ENCODE measurements at regions not wholly inside any gene's neighbourhood (a gene's known extent, or its start where the extent isn't known, plus 50 kb on each side); places are given as distances from the start of the nearest gene placed in this dataset.

- Mint-ChIP-seq H3K9me3 (peaks cover 5% of the 10 kb centered on the region), H3K4me1 (no peaks in the 10 kb centered on the region), H3K27ac (no peak overlapping the region), H3K4me3 (no peak overlapping the region), H3K36me3 (no peaks in the 10 kb centered on the region), H3K27me3 (peaks cover 22% of the 10 kb centered on the region)
- no peak for ATAC-seq
These were observed 59.6 kb upstream of the ZFP64 start for GRCh38 chr20:52251136-52251700.

- Mint-ChIP-seq H3K27ac (no peak overlapping the region), H3K9me3 (no peaks in the 10 kb centered on the region), H3K4me3 (no peak overlapping the region), H3K27me3 (no peaks in the 10 kb centered on the region), H3K4me1 (no peaks in the 10 kb centered on the region), H3K36me3 (no peaks in the 10 kb centered on the region)
- no peak for ATAC-seq
These were observed 56.0 kb upstream of the ZFP64 start for GRCh38 chr20:52247548-52247947.

GRCh38 chr20:52246366-52246765 lies 54.8 kb upstream of the ZFP64 start:
- Mint-ChIP-seq H3K27me3 (no peaks in the 10 kb centered on the region), H3K9me3 (no peaks in the 10 kb centered on the region)
- ATAC-seq: no peak

GRCh38 chr20:52244702-52245101 lies 53.1 kb upstream of the ZFP64 start:
- H3K27ac Mint-ChIP-seq: no peak overlapping the region
- H3K27me3 Mint-ChIP-seq: peaks cover 14% of the 10 kb centered on the region
- H3K9me3 Mint-ChIP-seq: no peaks in the 10 kb centered on the region
- H3K4me1 Mint-ChIP-seq: no peaks in the 10 kb centered on the region
- no peak for ATAC-seq
- H3K4me3 Mint-ChIP-seq: no peak overlapping the region
- H3K36me3 Mint-ChIP-seq: no peaks in the 10 kb centered on the region

More at GRCh38 chr20:52246366-52246765, 54.8 kb upstream of the ZFP64 start:
- Mint-ChIP-seq H3K27ac (no peak overlapping the region), H3K4me3 (no peak overlapping the region), H3K4me1 (no peaks in the 10 kb centered on the region), H3K36me3 (no peaks in the 10 kb centered on the region)

GRCh38 chr20:52242237-52243230 lies 51.0 kb upstream of the ZFP64 start:
- H3K4me3 Mint-ChIP-seq: no peak overlapping the region
- H3K9me3 Mint-ChIP-seq: no peaks in the 10 kb centered on the region
- no peaks in the 10 kb centered on the region for H3K36me3 Mint-ChIP-seq
- no peak for ATAC-seq
- H3K4me1 Mint-ChIP-seq: no peaks in the 10 kb centered on the region
- peaks cover 23% of the 10 kb centered on the region for H3K27me3 Mint-ChIP-seq
- no peak overlapping the region for H3K27ac Mint-ChIP-seq

All from stimulated activated memory B cell treated with anti-CD40 and anti-IgM and Interleukin-4, amounts not matched to agents 10 μg/mL and 1 μg/mL and 100 μg/mL, for 72 hours (primary cell).